A549 (cell line): ENCODE measurements at regions not wholly inside any gene's neighbourhood (a gene's known extent, or its start where the extent isn't known, plus 50 kb on each side); places are given as distances from the start of the nearest gene placed in this dataset.

Experiments
- CTCF ChIP-seq: fragments of >200 bp; sonication (Bioruptor Twin); formaldehyde crosslinking; IDR thresholded peaks from 3 replicates; pipeline ENCODE4 v1.5.1; 2016
- EP300 ChIP-seq, 2 experiments: fragments of >200 bp; sonication (Bioruptor Twin); formaldehyde crosslinking; IDR thresholded peaks; 2 replicates in 1 of 2; 3 replicates in 1 of 2; pipeline ENCODE4 v1.6.1; 2016 to 2017
- ESRRA ChIP-seq: fragments of 150-350 bp; IDR thresholded peaks from 2 replicates; pipeline ENCODE4 v1.6.1; 2014; ENCODE audit warnings: mild to moderate bottlenecking, low read length, borderline replicate concordance
- HMGXB4 ChIP-seq: fragments of 250-450 bp; sonication (Bioruptor Pico); IDR thresholded peaks from 2 replicates; pipeline ENCODE4 v1.5.0; 2021; ENCODE audit warnings: mild to moderate bottlenecking, moderate library complexity, borderline replicate concordance
- POLR2A ChIP-seq: IDR thresholded peaks from 2 replicates; pipeline ENCODE4 v1.6.1; 2012; ENCODE audit warnings: mild to moderate bottlenecking, low read length
- POLR2AphosphoS2 ChIP-seq: conservative IDR thresholded peaks from 2 replicates; pipeline ENCODE4 v1.6.1; 2012; ENCODE audit warnings: low read length, improper control_type of control experiment, inconsistent platforms
- USF2 ChIP-seq: fragments of 450-650 bp; IDR thresholded peaks from 2 replicates; pipeline ENCODE4 v1.6.1; 2014; ENCODE audit warnings: antibody characterized with exemption

GRCh38 chrX:124232523-124233201 lies 99.8 kb upstream of the TEX13D start:
- TF ChIP-seq CTCF, result no peak
- TF ChIP-seq HMGXB4 (CRISPR knock-in tag), result no peak
- TF ChIP-seq USF2, result no peak
- TF ChIP-seq ESRRA, result no peak
- TF ChIP-seq POLR2A, result no peak
- TF ChIP-seq POLR2AphosphoS2, result no peak
- no peak for TF ChIP-seq EP300 (IDR thresholded peaks at IDR 0.05)
